Adrenal gland (tissue), 5 donors: ENCODE measurements at regions not wholly inside any gene's neighbourhood (a gene's known extent, or its start where the extent isn't known, plus 50 kb on each side); places are given as distances from the start of the nearest gene placed in this dataset.

Experiments used
- POLR2A ChIP-seq, 2 donors: fragments of 450-650 bp; IDR thresholded peaks; one replicate each; pipeline ENCODE4 v1.6.1; 2017; ENCODE audit warnings: antibody characterized with exemption in 2 of 2, mild to moderate bottlenecking in 2 of 2, moderate library complexity in 1 of 2
- TF ChIP-seq, protein P1 (sequence below), 6 experiments: fragments of 450-650 bp in 4 of 6; fragments of 200-600 bp in 2 of 6; sonication (generic) in 1 of 6; IDR thresholded peaks; 1 replicate in 5 of 6; 2 replicates in 1 of 6; pipeline versions ENCODE4 v1.5.1 to v1.8.0; 2016 to 2021; ENCODE audit warnings: antibody characterized with exemption in 6 of 6, mild to moderate bottlenecking in 2 of 6, moderate library complexity in 1 of 6
- donor health status: DM: no; HTN: no; CAD: no.

DNA sequence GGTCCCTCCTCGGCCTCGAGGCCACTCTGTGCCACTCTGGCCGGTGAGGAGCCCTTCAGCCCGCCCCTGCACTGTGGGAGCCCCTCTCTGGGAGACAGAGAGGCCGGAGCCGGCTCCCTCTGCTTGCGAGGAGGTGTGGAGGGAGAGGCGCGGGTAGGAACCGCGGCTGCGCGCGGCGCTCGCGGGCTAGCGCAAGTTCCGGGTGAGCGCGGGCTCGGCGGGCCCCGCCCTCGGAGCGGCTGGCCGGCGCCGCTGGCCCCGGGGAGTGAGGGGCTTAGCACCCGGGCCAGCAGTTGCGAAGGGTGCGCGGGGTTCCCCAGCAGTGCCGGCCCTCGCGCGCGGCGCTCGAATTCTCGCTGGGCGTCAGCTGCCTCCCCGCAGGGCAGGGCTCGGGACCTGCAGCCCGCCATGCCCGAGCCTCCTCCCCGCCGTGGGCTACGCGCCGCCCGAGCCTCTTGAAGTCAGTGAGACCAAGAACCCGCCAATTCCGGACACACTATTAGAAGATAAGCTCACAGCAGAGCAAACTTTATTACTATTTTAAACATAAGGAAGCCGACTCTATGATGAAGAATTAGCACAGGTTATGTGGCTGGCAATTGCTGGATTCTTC lies 825.8 kb upstream of the FANCL start:
- TF ChIP-seq, protein P1, sequence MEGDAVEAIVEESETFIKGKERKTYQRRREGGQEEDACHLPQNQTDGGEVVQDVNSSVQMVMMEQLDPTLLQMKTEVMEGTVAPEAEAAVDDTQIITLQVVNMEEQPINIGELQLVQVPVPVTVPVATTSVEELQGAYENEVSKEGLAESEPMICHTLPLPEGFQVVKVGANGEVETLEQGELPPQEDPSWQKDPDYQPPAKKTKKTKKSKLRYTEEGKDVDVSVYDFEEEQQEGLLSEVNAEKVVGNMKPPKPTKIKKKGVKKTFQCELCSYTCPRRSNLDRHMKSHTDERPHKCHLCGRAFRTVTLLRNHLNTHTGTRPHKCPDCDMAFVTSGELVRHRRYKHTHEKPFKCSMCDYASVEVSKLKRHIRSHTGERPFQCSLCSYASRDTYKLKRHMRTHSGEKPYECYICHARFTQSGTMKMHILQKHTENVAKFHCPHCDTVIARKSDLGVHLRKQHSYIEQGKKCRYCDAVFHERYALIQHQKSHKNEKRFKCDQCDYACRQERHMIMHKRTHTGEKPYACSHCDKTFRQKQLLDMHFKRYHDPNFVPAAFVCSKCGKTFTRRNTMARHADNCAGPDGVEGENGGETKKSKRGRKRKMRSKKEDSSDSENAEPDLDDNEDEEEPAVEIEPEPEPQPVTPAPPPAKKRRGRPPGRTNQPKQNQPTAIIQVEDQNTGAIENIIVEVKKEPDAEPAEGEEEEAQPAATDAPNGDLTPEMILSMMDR (IDR thresholded peaks at IDR 0.05), result no peak
- no peak for TF ChIP-seq POLR2A (IDR thresholded peaks at IDR 0.05)
